T-cell (primary cell): ENCODE measurements at regions not wholly inside any gene's neighbourhood (a gene's known extent, or its start where the extent isn't known, plus 50 kb on each side); places are given as distances from the start of the nearest gene placed in this dataset.

Experiments used
- ATAC-seq, 4 experiments: fragments of 200-7000 bp in 3 of 4; fragments of 150-1000 bp in 1 of 4; cut with Tn5 transposase; replicated peaks in 1 of 4; 1 replicate in 3 of 4; 2 replicates in 1 of 4; pipeline ENCODE4 v1.10.0; 2021; ENCODE audit warnings: moderate library complexity in 3 of 4, mild to moderate bottlenecking in 2 of 4, moderate number of reproducible peaks in 1 of 4
- CTCF ChIA-PET, 2 donors: fragments of 300-600 bp; sonication (Branson Sonifier 250); formaldehyde crosslinking; loops; one replicate each; lab custom pipeline; 2022; ENCODE audit warnings: antibody characterized with exemption in 2 of 2; lab: Charles Lee
- POLR2A ChIA-PET, 2 donors: fragments of 300-600 bp; sonication (Branson Sonifier 250); formaldehyde crosslinking; loops; one replicate each; lab custom pipeline; 2022; ENCODE audit warnings: antibody characterized with exemption in 2 of 2; lab: Charles Lee
- DNase-seq, 35 experiments: peaks; one replicate each; pipeline versions ENCODE4 v3.0.0 to v3.0.0-alpha.2; 2013 to 2023
- H3K27ac ChIP-seq: one replicate; pipeline ENCODE4 v1.5.1; 2013; ENCODE audit warnings: low read length
- H3K27me3 ChIP-seq, 2 experiments: replicated peaks in 1 of 2; 1 replicate in 1 of 2; 2 replicates in 1 of 2; pipeline versions ENCODE4 v1.6.1 to v1.7.0; 2013; ENCODE audit warnings: low read length in 1 of 2, mixed read lengths in 1 of 2; ENCODE audit not compliant: control insufficient read depth in 2 of 2, insufficient read depth in 2 of 2; ENCODE audit errors: extremely low read depth in 1 of 2
- H3K36me3 ChIP-seq, 2 donors: 1 replicate in 1 of 2; 2 replicates in 1 of 2; pipeline versions ENCODE4 v1.6.1 to v1.7.0; 2013; ENCODE audit warnings: low read length in 1 of 2; ENCODE audit not compliant: control insufficient read depth in 2 of 2, insufficient read depth in 1 of 2; ENCODE audit errors: extremely low read depth in 1 of 2
- H3K4me1 ChIP-seq, 2 experiments: 1 replicate in 1 of 2; 2 replicates in 1 of 2; pipeline versions ENCODE4 v1.6.1 to v1.7.0; 2013; ENCODE audit warnings: low read length in 2 of 2, mixed read lengths in 1 of 2; ENCODE audit not compliant: insufficient read depth in 2 of 2, control insufficient read depth in 1 of 2; ENCODE audit errors: extremely low read depth in 1 of 2
- H3K4me3 ChIP-seq, 2 donors: 1 replicate in 1 of 2; 2 replicates in 1 of 2; pipeline versions ENCODE4 v1.5.1 to v1.7.0; 2013; ENCODE audit warnings: mild to moderate bottlenecking in 2 of 2, low read length in 1 of 2, moderate library complexity in 1 of 2; ENCODE audit not compliant: control insufficient read depth in 1 of 2; ENCODE audit errors: extremely low read depth in 1 of 2
- H3K9me3 ChIP-seq: 2 replicates; pipeline ENCODE4 v1.7.0; 2013
- H3K27ac Mint-ChIP-seq, 2 donors: one replicate each; pipeline ENCODE4 v1.8.0; 2020 to 2021; ENCODE audit warnings: mild to moderate bottlenecking in 2 of 2, mixed read lengths in 2 of 2
- H3K27me3 Mint-ChIP-seq, 2 donors: one replicate each; pipeline ENCODE4 v1.8.0; 2021 to 2022; ENCODE audit warnings: mixed read lengths in 2 of 2
- H3K36me3 Mint-ChIP-seq: one replicate; pipeline ENCODE4 v1.8.0; 2021; ENCODE audit warnings: mixed read lengths
- H3K4me1 Mint-ChIP-seq, 3 donors: one replicate each; pipeline ENCODE4 v1.8.0; 2020 to 2022; ENCODE audit warnings: mixed read lengths in 3 of 3, mild to moderate bottlenecking in 1 of 3
- H3K4me3 Mint-ChIP-seq, 3 donors: one replicate each; pipeline ENCODE4 v1.8.0; 2020 to 2022; ENCODE audit warnings: mild to moderate bottlenecking in 3 of 3, mixed read lengths in 3 of 3, moderate library complexity in 3 of 3
- H3K9me3 Mint-ChIP-seq, 3 donors: one replicate each; pipeline ENCODE4 v1.8.0; 2020 to 2022; ENCODE audit warnings: mixed read lengths in 3 of 3
- WGBS: methylation state at CpG from one replicate; pipeline ENCODE4 v1.1.5; 2013; ENCODE audit warnings: missing lambda C conversion rate; ENCODE audit not compliant: insufficient coverage; 5-methylcytosine and 5-hydroxymethylcytosine counted together

GRCh38 chr1:235059221-235059620 is 69.4 kb downstream of the TOMM20 start:
- Mint-ChIP-seq H3K4me1 (peaks cover 14 to 25% (median 23%) of the 10 kb centered on the region in 3 donors), H3K4me3 (no peak overlapping the region), H3K27me3 (no peaks in the 10 kb centered on the region), H3K27ac (no peak overlapping the region), H3K9me3 (no peaks in the 10 kb centered on the region), H3K36me3 (no peaks in the 10 kb centered on the region)
- Histone ChIP-seq H3K4me1 (peaks cover 6 to 12% of the 10 kb centered on the region in 2 experiments), H3K36me3 (no peaks in the 10 kb centered on the region), H3K27me3 (no peaks in the 10 kb centered on the region), H3K4me3 (no peak overlapping the region), H3K27ac (no peak overlapping the region), H3K9me3 (no peaks in the 10 kb centered on the region)
- POLR2A ChIA-PET: interaction anchor here (0.5 to 0.8 kb wide), 2 partner anchors 32 to 43 kb away, joined by 3 to 5 read pairs; no protein-coding TSS in a partner anchor
- no peak for DNase-seq
- WGBS: 80% methylated on average over 1 of the region's 6 CpGs
- no peak for ATAC-seq
- CTCF ChIA-PET: interaction anchor here in 1 of 2 donors (0.6 kb wide), 2 partner anchors 34 to 100 kb away, joined by 3 to 5 read pairs; no protein-coding TSS in a partner anchor

GRCh38 chr1:235058695-235059094 is 69.9 kb downstream of the TOMM20 start:
- DNase-seq: no peak
- no peak for ATAC-seq
- H3K4me1 Mint-ChIP-seq: peaks cover 14 to 23% (median 19%) of the 10 kb centered on the region in 3 donors
- Histone ChIP-seq H3K36me3 (no peaks in the 10 kb centered on the region), H3K27ac (no peak overlapping the region), H3K4me1 (peaks cover 6 to 12% of the 10 kb centered on the region in 2 experiments), H3K4me3 (no peak overlapping the region), H3K9me3 (no peaks in the 10 kb centered on the region), H3K27me3 (no peaks in the 10 kb centered on the region)
- CTCF ChIA-PET: interaction anchor here in 1 of 2 donors (0.6 kb wide), 2 partner anchors 35 to 100 kb away, joined by 3 to 5 read pairs; no protein-coding TSS in a partner anchor
- no peaks in the 10 kb centered on the region for H3K9me3 Mint-ChIP-seq
- H3K4me3 Mint-ChIP-seq: no peak overlapping the region
- H3K27ac Mint-ChIP-seq: no peak overlapping the region
- POLR2A ChIA-PET: interaction anchor here (0.5 to 0.8 kb wide), 2 partner anchors 31 to 43 kb away, joined by 3 to 5 read pairs; no protein-coding TSS in a partner anchor
- no CpG with 5 or more reads among the region's 1 CpG for WGBS
- no peaks in the 10 kb centered on the region for H3K36me3 Mint-ChIP-seq
- no peaks in the 10 kb centered on the region for H3K27me3 Mint-ChIP-seq

- Mint-ChIP-seq H3K4me3 (no peak overlapping the region), H3K27me3 (no peaks in the 10 kb centered on the region), H3K9me3 (no peaks in the 10 kb centered on the region), H3K27ac (peak overlapping the region in 1 of 2 donors; percentile 28), H3K36me3 (no peaks in the 10 kb centered on the region), H3K4me1 (peaks cover 4 to 13% (median 8%) of the 10 kb centered on the region in 3 donors)
- WGBS: 96% methylated on average over 8 of the region's 12 CpGs
- no peaks in the 10 kb centered on the region for H3K36me3 ChIP-seq
- peaks cover 2% of the 10 kb centered on the region in 2 experiments for H3K4me1 ChIP-seq
- no peak overlapping the region for H3K27ac ChIP-seq
- ChIA-PET POLR2A (no interaction called here), CTCF (interaction anchor here in 1 of 2 donors (0.7 kb wide), 2 partner anchors 8 to 24 kb away, joined by 3 to 5 read pairs; no protein-coding TSS in a partner anchor)
- ATAC-seq (no peak), DNase-seq (no peak)
- no peak overlapping the region for H3K4me3 ChIP-seq
- no peaks in the 10 kb centered on the region for H3K27me3 ChIP-seq
- no peaks in the 10 kb centered on the region for H3K9me3 ChIP-seq
Measured at GRCh38 chr1:235057385-235058306, 71.0 kb downstream of the TOMM20 start.

DNA sequence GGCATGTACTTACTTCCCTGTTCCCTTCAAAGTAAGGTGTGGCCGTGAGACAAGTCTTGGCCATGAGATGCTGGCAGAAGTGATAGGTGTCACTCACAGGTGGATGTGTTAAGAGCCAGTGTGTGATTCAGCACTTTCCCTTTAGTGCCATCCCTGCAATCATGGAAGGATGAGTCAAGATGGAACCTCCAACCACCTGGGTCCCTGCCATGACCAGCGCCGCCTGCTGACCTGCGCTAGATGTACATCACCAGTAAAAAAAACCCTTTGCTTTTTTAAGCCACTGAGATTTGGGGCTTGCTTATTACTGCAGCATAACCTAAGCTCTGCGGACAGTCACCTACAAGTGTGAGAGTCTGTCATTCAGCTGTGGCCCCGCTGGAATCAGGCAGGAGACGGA is 71.7 kb downstream of the TOMM20 start:
- 100% methylated on average over 4 of the region's 7 CpGs for WGBS
- H3K4me1 ChIP-seq: peaks cover 0 to 2% of the 10 kb centered on the region in 2 experiments
- no peaks in the 10 kb centered on the region for H3K27me3 ChIP-seq
- no peaks in the 10 kb centered on the region for H3K27me3 Mint-ChIP-seq
- H3K27ac Mint-ChIP-seq: no peak overlapping the region
- no peak overlapping the region for H3K27ac ChIP-seq
- DNase-seq (no peak), ATAC-seq (no peak)
- H3K4me3 ChIP-seq: no peak overlapping the region
- no peaks in the 10 kb centered on the region for H3K9me3 ChIP-seq
- ChIA-PET POLR2A (no interaction called here), CTCF (interaction anchor here in 1 of 2 donors (0.7 kb wide), 1 partner anchor 24 kb away, joined by 5 read pairs; no protein-coding TSS in a partner anchor)
- H3K9me3 Mint-ChIP-seq: no peaks in the 10 kb centered on the region
- no peaks in the 10 kb centered on the region for H3K36me3 Mint-ChIP-seq
- H3K4me3 Mint-ChIP-seq: no peak overlapping the region
- no peaks in the 10 kb centered on the region for H3K36me3 ChIP-seq
- H3K4me1 Mint-ChIP-seq: peaks cover 3 to 9% (median 8%) of the 10 kb centered on the region in 3 donors

DNA sequence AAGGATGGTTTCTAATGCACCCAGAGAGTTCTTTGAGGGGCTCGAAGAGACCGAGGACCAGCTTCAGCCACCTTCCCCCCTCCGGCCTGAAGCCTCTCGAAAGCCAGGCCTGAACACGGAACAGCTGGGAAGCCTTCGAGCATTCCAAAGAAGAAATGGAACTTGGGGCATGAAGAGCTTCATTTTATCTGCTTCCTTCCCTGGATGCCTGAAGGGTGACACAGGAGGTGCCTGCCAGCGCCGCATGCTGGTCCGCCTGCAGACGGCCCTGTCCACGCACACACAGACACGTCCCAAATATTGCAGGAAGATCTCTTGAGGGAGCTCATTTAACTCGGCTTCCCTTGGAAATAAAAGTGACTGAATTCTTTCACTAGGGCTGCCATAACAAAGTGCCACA is 73.7 kb downstream of the TOMM20 start:
- H3K4me1 ChIP-seq: no peaks in the 10 kb centered on the region
- Mint-ChIP-seq H3K4me1 (no peaks in the 10 kb centered on the region), H3K27me3 (no peaks in the 10 kb centered on the region), H3K36me3 (no peaks in the 10 kb centered on the region), H3K4me3 (no peak overlapping the region), H3K27ac (no peak overlapping the region), H3K9me3 (no peaks in the 10 kb centered on the region)
- H3K4me3 ChIP-seq: no peak overlapping the region
- POLR2A ChIA-PET: no interaction called here
- ATAC-seq: no peak
- H3K27me3 ChIP-seq: no peaks in the 10 kb centered on the region
- DNase-seq: no peak
- H3K9me3 ChIP-seq: no peaks in the 10 kb centered on the region
- 99% methylated on average over 8 of the region's 13 CpGs for WGBS
- no peaks in the 10 kb centered on the region for H3K36me3 ChIP-seq
- CTCF ChIA-PET: no interaction called here
- no peak overlapping the region for H3K27ac ChIP-seq

DNA sequence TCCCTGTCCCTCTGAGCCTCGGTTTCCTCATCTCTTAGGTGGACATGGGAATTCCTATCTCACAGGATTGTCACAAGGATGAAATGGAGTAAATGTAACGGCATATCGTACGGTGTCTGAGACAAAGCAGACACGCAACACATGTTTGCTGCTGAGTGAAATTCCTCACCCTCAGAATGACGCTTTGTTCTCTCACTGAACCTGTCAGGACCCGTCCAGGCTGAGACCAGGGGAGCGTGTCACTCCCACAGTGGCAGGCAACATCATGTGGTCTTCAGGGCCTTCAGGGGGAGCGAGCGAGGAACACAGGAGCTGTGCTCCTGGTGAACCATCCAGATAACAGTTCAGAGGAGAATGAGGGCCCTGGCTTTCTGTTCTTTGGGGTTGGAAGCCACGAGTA is 74.2 kb downstream of the TOMM20 start:
- ChIA-PET CTCF (no interaction called here), POLR2A (no interaction called here)
- Histone ChIP-seq H3K4me1 (no peaks in the 10 kb centered on the region), H3K27ac (no peak overlapping the region), H3K4me3 (no peak overlapping the region), H3K36me3 (no peaks in the 10 kb centered on the region), H3K27me3 (no peaks in the 10 kb centered on the region), H3K9me3 (no peaks in the 10 kb centered on the region)
- Mint-ChIP-seq H3K4me1 (no peaks in the 10 kb centered on the region), H3K9me3 (no peaks in the 10 kb centered on the region), H3K36me3 (no peaks in the 10 kb centered on the region), H3K27me3 (no peaks in the 10 kb centered on the region), H3K4me3 (no peak overlapping the region), H3K27ac (no peak overlapping the region)
- 97% methylated on average over 10 of the region's 11 CpGs for WGBS
- no peak for ATAC-seq
- DNase-seq: no peak
